Astrocyte of the cerebellum (primary cell): ENCODE measurements at regions not wholly inside any gene's neighbourhood (a gene's known extent, or its start where the extent isn't known, plus 50 kb on each side); places are given as distances from the start of the nearest gene placed in this dataset.

Experiments
- DNase-seq: peaks from one replicate; pipeline ENCODE4 v3.0.0-alpha.2; 2011; ENCODE audit warnings: low read depth
- H3K4me3 ChIP-seq: 2 replicates; pipeline ENCODE4 v1.5.1; 2011; ENCODE audit warnings: mild to moderate bottlenecking, low read depth, low read length, moderate library complexity
- CTCF ChIP-seq: IDR thresholded peaks from 2 replicates; pipeline ENCODE4 v1.5.1; 2012; ENCODE audit warnings: low read length, low read depth, moderate library complexity, mild to moderate bottlenecking; ENCODE audit errors: missing control alignments
- in situ Hi-C: cut with HindIII; loops from 2 replicates; pipeline ENCODE4 v1.10.0; 2017; ENCODE audit warnings: low sequenced_read_pairs

DNA sequence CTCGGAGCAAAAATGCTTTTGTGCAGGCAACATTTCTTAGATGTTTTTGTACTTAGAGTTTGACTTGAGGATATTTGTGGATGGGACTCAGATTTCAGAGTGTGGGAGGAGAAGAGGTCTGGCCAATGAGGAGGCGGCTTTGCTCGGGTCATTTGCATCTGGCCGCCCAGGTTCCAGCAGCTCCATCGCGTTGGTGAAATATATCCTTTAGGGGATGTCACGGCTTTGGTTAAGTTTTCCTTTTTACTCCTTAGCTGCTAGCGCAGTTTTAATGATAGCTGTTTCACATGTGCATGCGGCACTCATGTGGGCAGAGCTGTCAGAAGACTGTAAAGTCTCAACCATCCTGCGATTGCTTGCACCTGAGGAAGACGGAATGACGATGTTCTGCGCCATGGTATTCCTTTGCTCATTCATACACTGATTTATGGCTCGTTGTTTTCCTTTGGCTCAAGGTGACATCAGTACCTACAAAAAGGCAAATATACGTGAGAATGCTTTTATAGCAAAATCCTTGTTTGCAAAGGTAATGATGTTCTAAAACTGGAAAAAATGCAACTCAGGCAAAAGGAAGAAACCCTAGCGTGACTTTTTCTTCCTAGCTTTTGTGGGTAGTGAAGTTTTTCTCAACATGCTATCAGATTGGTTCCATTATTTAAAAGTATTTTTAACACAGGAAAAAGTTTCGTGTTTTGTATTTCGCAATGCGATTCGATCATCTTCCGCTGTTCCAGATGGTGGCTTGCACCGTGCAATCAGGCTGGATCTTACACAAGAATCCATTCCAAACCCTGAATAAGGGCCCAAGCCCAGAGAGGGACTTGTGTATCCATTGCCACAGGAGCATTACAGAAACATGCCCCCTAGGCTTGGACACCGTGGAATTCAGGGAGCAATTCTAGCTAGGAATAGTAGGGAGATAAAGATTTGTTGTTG lies 70.5 kb upstream of the ZNF516 start:
- no peak for TF ChIP-seq CTCF
- peak; percentile 84 for DNase-seq
- in situ Hi-C loops, result no loop called here
- H3K4me3 ChIP-seq, result no peak overlapping the region

GRCh38 chr18:76564655-76565237 lies 69.7 kb upstream of the ZNF516 start:
- no peak for DNase-seq
- in situ Hi-C loops, result no loop called here
- no peak for TF ChIP-seq CTCF
- no peak overlapping the region for H3K4me3 ChIP-seq

GRCh38 chr18:76564117-76564516 lies 69.1 kb upstream of the ZNF516 start:
- peak; percentile 33 for DNase-seq
- H3K4me3 ChIP-seq, result no peak overlapping the region
- no peak for TF ChIP-seq CTCF
- in situ Hi-C loops, result no loop called here

- no peak for TF ChIP-seq CTCF
- in situ Hi-C loops, result no loop called here
- no peak overlapping the region for H3K4me3 ChIP-seq
- DNase-seq, result no peak
Observed at GRCh38 chr18:76562286-76563122, 67.5 kb upstream of the ZNF516 start.

DNA sequence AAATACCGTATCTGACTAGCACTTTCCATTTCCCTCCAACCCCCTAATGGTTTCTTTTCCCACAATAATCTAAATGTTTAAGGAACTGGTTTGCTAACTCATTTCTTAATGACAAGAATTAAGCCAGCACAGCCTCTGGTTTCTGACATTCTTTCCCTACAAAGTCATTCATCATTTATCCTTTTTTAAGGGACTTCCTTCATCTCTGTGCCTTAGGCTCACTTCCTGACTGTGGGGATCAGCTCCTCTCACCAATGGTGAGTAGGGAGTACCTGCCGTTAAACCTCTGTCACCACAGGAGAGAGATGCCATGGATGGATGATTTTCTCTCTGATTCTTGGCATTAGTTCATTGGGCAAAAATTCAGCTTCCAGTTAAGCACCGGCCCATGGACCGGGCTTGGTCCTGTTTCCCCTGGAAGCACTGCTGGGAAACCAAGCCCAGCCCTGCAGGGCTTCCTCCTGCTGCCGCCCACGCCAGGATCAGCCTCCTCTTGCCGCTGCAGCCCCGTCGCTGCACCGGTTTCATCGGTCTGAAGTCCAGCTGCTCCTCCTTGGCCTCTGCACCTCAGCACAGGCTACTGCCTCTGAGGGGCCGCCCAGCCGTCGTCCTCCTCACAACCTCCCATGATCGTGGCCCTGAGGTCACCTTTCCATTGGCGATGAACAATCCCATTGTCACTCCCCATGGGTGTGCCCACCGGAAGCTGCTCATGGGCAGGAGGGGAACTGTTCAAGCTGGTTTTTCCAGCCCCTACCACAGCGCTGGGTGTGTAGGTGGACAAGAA lies 64.0 kb upstream of the ZNF516 start:
- TF ChIP-seq CTCF, result no peak
- no peak for DNase-seq
- in situ Hi-C loops, result no loop called here
- no peak overlapping the region for H3K4me3 ChIP-seq
